ENCODE measurements at regions not wholly inside any gene's neighbourhood (a gene's known extent, or its start where the extent isn't known, plus 50 kb on each side); places are given as distances from the start of the nearest gene placed in this dataset.

DNA sequence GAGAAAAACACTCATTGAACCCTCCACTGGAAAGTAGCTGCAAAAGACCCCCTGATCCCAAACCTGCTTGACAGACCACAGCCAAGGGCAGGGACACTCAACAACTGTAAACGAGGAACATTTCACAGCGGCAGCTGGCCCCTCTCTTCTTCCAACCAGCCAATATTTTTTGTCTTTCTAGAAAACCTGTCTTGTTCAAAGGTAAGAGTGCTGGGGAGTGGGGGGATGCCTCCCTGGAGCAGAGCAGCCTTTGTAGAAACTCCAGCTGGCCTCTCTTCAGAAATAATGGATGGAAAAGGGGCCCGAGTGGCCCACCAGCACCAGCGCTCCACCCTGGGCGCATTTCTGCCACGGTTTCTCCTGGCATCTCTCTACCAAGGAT lies 384.0 kb downstream of the RRAGC start:
- H3K9me2 ChIP-seq (replicated peaks; ENCODE audit: control insufficient read depth, low read length): no peaks in the 10 kb centered on the region
- peaks cover 56% of the 10 kb centered on the region for H3K4me1 ChIP-seq (ENCODE audit: control insufficient read depth, low read length)
- no peaks in the 10 kb centered on the region for H3K27me3 ChIP-seq (ENCODE audit: control insufficient read depth, low read length)
- peaks cover 10% of the 10 kb centered on the region; the same call in 1 of the 2 replicates for H3K9me3 ChIP-seq (ENCODE audit: control insufficient read depth, insufficient read depth, low read length)
- TF ChIP-seq EZH2phosphoT487 (IDR thresholded peaks at IDR 0.05; ENCODE audit: borderline replicate concordance, low read length): no peak
- H3K36me3 ChIP-seq (ENCODE audit: control insufficient read depth, low read length): no peaks in the 10 kb centered on the region; the same call in 1 of the 2 replicates
- peak overlapping the region; percentile 81 for H3K4me3 ChIP-seq (ENCODE audit: low read length)
- no peaks in the 10 kb centered on the region for H4K20me1 ChIP-seq (ENCODE audit: control insufficient read depth, insufficient read depth, low read depth, low read length)
- peaks cover 22% of the 10 kb centered on the region for H3F3A ChIP-seq (ENCODE audit: control insufficient read depth, insufficient read depth)
- no peaks in the 10 kb centered on the region for H3K79me2 ChIP-seq (ENCODE audit: control insufficient read depth, low read length)
- peak overlapping the region; percentile 99 for H3K27ac ChIP-seq (ENCODE audit: low read depth, low read length)
- H3K4me2 ChIP-seq (ENCODE audit: low read length): peak overlapping the region; percentile 100

DNA sequence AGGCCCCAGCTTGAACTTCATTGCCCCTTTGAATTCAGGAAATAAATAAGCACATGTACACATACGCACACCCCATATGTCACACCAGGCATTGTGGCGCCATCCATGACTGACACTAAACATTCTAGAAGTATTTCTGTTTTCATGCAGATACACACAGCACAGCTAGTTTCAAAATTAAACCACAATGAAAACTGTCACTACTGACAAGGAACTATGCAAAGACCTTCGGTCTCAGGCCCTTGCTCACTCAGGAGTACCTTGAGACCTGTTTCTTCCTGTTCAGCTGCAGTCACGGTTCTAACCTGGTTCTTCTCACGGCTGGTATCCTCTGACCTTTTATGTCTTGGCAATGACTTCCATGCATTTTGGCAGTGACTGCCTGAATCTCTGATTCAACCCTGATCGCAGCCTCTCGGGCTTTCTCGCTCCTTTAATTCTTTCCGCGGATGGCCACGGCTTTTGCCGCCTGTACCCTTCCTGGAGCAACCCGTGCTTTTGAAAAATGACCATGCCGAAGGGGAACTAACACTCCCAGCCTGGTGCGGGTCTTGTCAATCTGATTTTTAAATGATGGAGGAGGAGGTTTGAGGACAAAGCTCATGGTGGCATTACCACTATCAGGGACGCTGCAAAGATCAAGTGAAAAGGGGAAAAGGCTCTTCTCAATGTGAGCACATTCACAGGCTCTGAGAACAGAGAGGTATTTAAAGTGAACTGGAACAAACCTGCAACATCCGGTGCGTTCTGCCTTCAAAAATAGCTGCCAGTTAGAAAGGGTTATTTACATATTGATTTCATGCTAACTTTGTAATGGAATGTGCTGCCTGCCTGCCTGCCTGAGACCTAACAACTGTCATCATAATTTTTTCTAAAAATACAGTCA lies 384.6 kb downstream of the RRAGC start:
- Histone ChIP-seq H3K79me2 (ENCODE audit: control insufficient read depth, low read length) (no peaks in the 10 kb centered on the region), H3K4me2 (ENCODE audit: low read length) (peak overlapping the region; percentile 100), H3K27ac (ENCODE audit: low read depth, low read length) (peak overlapping the region; percentile 99), H3K36me3 (ENCODE audit: control insufficient read depth, low read length) (no peaks in the 10 kb centered on the region; the same call in 1 of the 2 replicates), H3K27me3 (ENCODE audit: control insufficient read depth, low read length) (no peaks in the 10 kb centered on the region), H3K9me3 (ENCODE audit: control insufficient read depth, insufficient read depth, low read length) (peaks cover 6% of the 10 kb centered on the region; the same call in 1 of the 2 replicates), H3K4me1 (ENCODE audit: control insufficient read depth, low read length) (peaks cover 56% of the 10 kb centered on the region), H3K9me2 (replicated peaks; ENCODE audit: control insufficient read depth, low read length) (no peaks in the 10 kb centered on the region), H4K20me1 (ENCODE audit: control insufficient read depth, insufficient read depth, low read depth, low read length) (no peaks in the 10 kb centered on the region), H3K4me3 (ENCODE audit: low read length) (peak overlapping the region; percentile 81), H3F3A (ENCODE audit: control insufficient read depth, insufficient read depth) (peaks cover 22% of the 10 kb centered on the region)
- TF ChIP-seq, protein P1, sequence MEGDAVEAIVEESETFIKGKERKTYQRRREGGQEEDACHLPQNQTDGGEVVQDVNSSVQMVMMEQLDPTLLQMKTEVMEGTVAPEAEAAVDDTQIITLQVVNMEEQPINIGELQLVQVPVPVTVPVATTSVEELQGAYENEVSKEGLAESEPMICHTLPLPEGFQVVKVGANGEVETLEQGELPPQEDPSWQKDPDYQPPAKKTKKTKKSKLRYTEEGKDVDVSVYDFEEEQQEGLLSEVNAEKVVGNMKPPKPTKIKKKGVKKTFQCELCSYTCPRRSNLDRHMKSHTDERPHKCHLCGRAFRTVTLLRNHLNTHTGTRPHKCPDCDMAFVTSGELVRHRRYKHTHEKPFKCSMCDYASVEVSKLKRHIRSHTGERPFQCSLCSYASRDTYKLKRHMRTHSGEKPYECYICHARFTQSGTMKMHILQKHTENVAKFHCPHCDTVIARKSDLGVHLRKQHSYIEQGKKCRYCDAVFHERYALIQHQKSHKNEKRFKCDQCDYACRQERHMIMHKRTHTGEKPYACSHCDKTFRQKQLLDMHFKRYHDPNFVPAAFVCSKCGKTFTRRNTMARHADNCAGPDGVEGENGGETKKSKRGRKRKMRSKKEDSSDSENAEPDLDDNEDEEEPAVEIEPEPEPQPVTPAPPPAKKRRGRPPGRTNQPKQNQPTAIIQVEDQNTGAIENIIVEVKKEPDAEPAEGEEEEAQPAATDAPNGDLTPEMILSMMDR (IDR thresholded peaks at IDR 0.05; ENCODE audit: low read depth, low read length, poor library complexity, severe bottlenecking): no peak
- TF ChIP-seq EZH2phosphoT487 (IDR thresholded peaks at IDR 0.05; ENCODE audit: borderline replicate concordance, low read length): no peak

DNA sequence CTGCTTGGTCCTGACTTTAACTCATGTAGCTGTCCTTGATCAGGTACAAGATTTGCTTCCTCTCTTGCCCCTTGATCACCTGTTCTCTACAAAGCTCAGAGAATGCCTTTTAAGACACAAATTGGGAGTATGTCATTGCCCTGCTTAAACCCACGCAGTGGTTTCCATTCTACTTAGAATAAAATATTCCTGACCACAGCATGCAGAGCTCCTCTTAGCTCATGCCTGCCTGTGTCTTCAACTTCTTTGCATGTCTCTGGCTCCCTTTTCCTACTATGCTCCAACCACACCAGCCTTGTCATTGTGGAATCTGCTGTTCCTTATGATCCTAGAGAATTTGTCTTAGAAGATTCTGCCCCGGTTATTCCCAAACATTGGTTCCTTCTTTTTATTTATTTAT lies 393.1 kb downstream of the RRAGC start:
- Histone ChIP-seq H3K4me2 (ENCODE audit: low read length) (no peak overlapping the region), H3K36me3 (ENCODE audit: control insufficient read depth, low read length) (no peaks in the 10 kb centered on the region)

More for the DNA sequence above, 393.1 kb downstream of the RRAGC start:
- Histone ChIP-seq H3K9me2 (replicated peaks; ENCODE audit: control insufficient read depth, low read length) (no peaks in the 10 kb centered on the region), H3K27ac (ENCODE audit: low read depth, low read length) (no peak overlapping the region), H3K9me3 (ENCODE audit: control insufficient read depth, insufficient read depth, low read length) (no peaks in the 10 kb centered on the region), H3K27me3 (ENCODE audit: control insufficient read depth, low read length) (0 out of 2 replicates have a peak, but pooled peaks cover 2% of the 10 kb centered on the region), H3K4me1 (ENCODE audit: control insufficient read depth, low read length) (no peaks in the 10 kb centered on the region), H4K20me1 (ENCODE audit: control insufficient read depth, insufficient read depth, low read depth, low read length) (no peaks in the 10 kb centered on the region), H3F3A (ENCODE audit: control insufficient read depth, insufficient read depth) (no peaks in the 10 kb centered on the region), H3K4me3 (ENCODE audit: low read length) (no peak overlapping the region), H3K79me2 (ENCODE audit: control insufficient read depth, low read length) (no peaks in the 10 kb centered on the region)
- TF ChIP-seq, protein P1 (IDR thresholded peaks at IDR 0.05; ENCODE audit: low read depth, low read length, poor library complexity, severe bottlenecking): no peak
- TF ChIP-seq EZH2phosphoT487 (IDR thresholded peaks at IDR 0.05; ENCODE audit: borderline replicate concordance, low read length): no peak

All from DOHH2 (cell line).